IPS-18a (cell line): ENCODE measurements at regions not wholly inside any gene's neighbourhood (a gene's known extent, or its start where the extent isn't known, plus 50 kb on each side); places are given as distances from the start of the nearest gene placed in this dataset.

ENCODE experiments used
- H3K27ac ChIP-seq: one replicate; pipeline ENCODE4 v1.5.1; 2013; ENCODE audit warnings: low read length
- H3K27me3 ChIP-seq: one replicate; pipeline ENCODE4 v1.6.1; 2013; ENCODE audit warnings: mild to moderate bottlenecking, low read length; ENCODE audit not compliant: control insufficient read depth, insufficient read depth
- H3K36me3 ChIP-seq: one replicate; pipeline ENCODE4 v1.6.1; 2013; ENCODE audit warnings: low read depth, low read length; ENCODE audit not compliant: control insufficient read depth
- H3K4me1 ChIP-seq: one replicate; pipeline ENCODE4 v1.6.1; 2013; ENCODE audit warnings: low read depth, low read length; ENCODE audit not compliant: control insufficient read depth
- H3K4me3 ChIP-seq: one replicate; pipeline ENCODE4 v1.5.1; 2013; ENCODE audit warnings: low read length
- H3K9ac ChIP-seq: one replicate; pipeline ENCODE4 v1.6.1; 2013; ENCODE audit warnings: mild to moderate bottlenecking, low read length, moderate library complexity
- H3K9me3 ChIP-seq: one replicate; pipeline ENCODE4 v1.6.1; 2013; ENCODE audit warnings: low read depth, low read length; ENCODE audit not compliant: control insufficient read depth

DNA sequence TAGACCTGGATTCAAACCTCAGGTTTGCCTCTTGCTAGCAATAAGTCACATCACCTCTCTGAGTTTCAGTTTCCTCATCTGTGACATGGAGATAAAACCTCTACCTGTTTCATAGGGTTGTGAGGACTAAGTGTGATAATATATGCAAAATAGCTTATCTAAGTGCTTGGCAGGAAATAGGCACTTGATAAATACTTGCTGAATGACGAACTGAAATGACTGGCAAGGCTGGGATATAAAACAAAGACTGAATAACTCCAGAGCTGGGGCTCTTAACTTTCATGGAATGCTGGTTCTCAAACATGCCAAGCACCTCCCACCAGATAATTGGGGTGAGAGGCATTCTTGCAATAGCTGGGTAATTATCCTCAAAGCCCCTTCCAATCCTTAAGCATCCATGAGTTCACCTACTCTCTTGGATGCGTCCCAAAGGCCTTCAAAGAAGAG lies 87.6 kb downstream of the ADRB2 start:
- H3K27me3 ChIP-seq = no peaks in the 10 kb centered on the region
- H3K27ac ChIP-seq = no peak overlapping the region
- no peak overlapping the region for H3K4me3 ChIP-seq
- H3K9ac ChIP-seq = no peak overlapping the region
- no peaks in the 10 kb centered on the region for H3K9me3 ChIP-seq
- H3K4me1 ChIP-seq = peaks cover 16% of the 10 kb centered on the region
- no peaks in the 10 kb centered on the region for H3K36me3 ChIP-seq

GRCh38 chr5:148915224-148915817 lies 88.9 kb downstream of the ADRB2 start:
- H3K4me3 ChIP-seq = no peak overlapping the region
- no peaks in the 10 kb centered on the region for H3K9me3 ChIP-seq
- no peaks in the 10 kb centered on the region for H3K36me3 ChIP-seq
- no peak overlapping the region for H3K9ac ChIP-seq
- H3K27ac ChIP-seq = no peak overlapping the region
- H3K27me3 ChIP-seq = no peaks in the 10 kb centered on the region
- H3K4me1 ChIP-seq = peaks cover 16% of the 10 kb centered on the region

- Histone ChIP-seq H3K27ac (no peak overlapping the region), H3K36me3 (no peaks in the 10 kb centered on the region), H3K4me3 (no peak overlapping the region), H3K4me1 (no peaks in the 10 kb centered on the region), H3K27me3 (no peaks in the 10 kb centered on the region), H3K9ac (no peak overlapping the region), H3K9me3 (no peaks in the 10 kb centered on the region)
These were observed 94.4 kb downstream of the ADRB2 start for GRCh38 chr5:148920646-148921288.

- H3K27ac ChIP-seq = no peak overlapping the region
These were observed 94.9 kb downstream of the ADRB2 start for GRCh38 chr5:148921350-148921749.

GRCh38 chr5:148922606-148923005 lies 96.2 kb downstream of the ADRB2 start:
- Histone ChIP-seq H3K4me1 (no peaks in the 10 kb centered on the region), H3K4me3 (no peak overlapping the region), H3K27me3 (no peaks in the 10 kb centered on the region), H3K9me3 (no peaks in the 10 kb centered on the region), H3K27ac (no peak overlapping the region), H3K9ac (no peak overlapping the region), H3K36me3 (no peaks in the 10 kb centered on the region)

More at GRCh38 chr5:148921350-148921749, 94.9 kb downstream of the ADRB2 start:
- no peaks in the 10 kb centered on the region for H3K27me3 ChIP-seq
- no peaks in the 10 kb centered on the region for H3K36me3 ChIP-seq
- no peaks in the 10 kb centered on the region for H3K9me3 ChIP-seq
- no peaks in the 10 kb centered on the region for H3K4me1 ChIP-seq
- no peak overlapping the region for H3K4me3 ChIP-seq
- H3K9ac ChIP-seq = no peak overlapping the region

DNA sequence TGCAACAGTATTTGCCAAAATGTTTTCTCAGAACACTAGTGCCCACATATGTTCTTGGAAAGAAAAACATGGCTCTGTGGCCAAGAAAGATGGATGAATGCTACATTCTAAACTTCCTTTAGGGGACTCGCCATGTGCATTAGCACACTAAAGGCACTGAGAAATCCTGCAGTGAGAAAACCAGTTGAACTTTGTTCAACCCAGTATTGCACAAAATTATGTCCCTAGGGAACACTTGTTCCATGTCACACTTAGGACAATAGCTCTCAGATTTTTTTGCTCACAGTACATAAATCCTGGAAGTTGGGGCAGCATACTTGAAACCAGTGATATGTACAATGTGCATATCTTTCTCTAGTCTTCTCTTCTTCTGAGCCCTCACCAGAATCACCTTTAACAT lies 96.6 kb downstream of the ADRB2 start:
- Histone ChIP-seq H3K4me3 (no peak overlapping the region), H3K9ac (no peak overlapping the region), H3K27me3 (no peaks in the 10 kb centered on the region), H3K4me1 (no peaks in the 10 kb centered on the region), H3K36me3 (no peaks in the 10 kb centered on the region), H3K9me3 (no peaks in the 10 kb centered on the region), H3K27ac (no peak overlapping the region)

GRCh38 chr5:148924817-148925216 lies 98.4 kb downstream of the ADRB2 start:
- Histone ChIP-seq H3K4me3 (no peak overlapping the region), H3K27ac (no peak overlapping the region)

DNA sequence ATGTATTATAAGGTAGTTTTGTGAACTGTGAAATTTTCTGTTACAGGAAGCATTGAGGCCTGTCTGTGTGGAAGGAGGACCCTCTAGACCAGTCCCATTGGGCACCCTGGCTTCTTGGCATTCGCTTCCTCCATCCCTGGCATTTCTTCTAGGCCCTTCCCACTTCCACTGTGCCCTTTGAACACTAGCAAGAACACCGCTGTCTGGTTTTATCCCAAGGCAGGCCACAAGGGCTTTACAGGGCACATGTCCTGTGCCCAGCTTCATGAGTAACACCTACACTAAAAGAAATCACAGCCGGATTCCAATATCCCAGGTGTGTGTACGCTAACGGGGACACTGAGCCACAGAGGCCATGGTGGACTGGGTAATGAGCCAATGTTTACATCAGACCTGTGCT lies 99.8 kb downstream of the ADRB2 start:
- Histone ChIP-seq H3K27ac (no peak overlapping the region), H3K9me3 (no peaks in the 10 kb centered on the region), H3K27me3 (no peaks in the 10 kb centered on the region), H3K4me1 (peaks cover 11% of the 10 kb centered on the region), H3K36me3 (no peaks in the 10 kb centered on the region), H3K4me3 (no peak overlapping the region), H3K9ac (no peak overlapping the region)

More at GRCh38 chr5:148924817-148925216, 98.4 kb downstream of the ADRB2 start:
- H3K4me1 ChIP-seq = peaks cover under 1% of the 10 kb centered on the region
- H3K9me3 ChIP-seq = no peaks in the 10 kb centered on the region
- no peaks in the 10 kb centered on the region for H3K36me3 ChIP-seq
- H3K27me3 ChIP-seq = no peaks in the 10 kb centered on the region
- H3K9ac ChIP-seq = no peak overlapping the region

DNA sequence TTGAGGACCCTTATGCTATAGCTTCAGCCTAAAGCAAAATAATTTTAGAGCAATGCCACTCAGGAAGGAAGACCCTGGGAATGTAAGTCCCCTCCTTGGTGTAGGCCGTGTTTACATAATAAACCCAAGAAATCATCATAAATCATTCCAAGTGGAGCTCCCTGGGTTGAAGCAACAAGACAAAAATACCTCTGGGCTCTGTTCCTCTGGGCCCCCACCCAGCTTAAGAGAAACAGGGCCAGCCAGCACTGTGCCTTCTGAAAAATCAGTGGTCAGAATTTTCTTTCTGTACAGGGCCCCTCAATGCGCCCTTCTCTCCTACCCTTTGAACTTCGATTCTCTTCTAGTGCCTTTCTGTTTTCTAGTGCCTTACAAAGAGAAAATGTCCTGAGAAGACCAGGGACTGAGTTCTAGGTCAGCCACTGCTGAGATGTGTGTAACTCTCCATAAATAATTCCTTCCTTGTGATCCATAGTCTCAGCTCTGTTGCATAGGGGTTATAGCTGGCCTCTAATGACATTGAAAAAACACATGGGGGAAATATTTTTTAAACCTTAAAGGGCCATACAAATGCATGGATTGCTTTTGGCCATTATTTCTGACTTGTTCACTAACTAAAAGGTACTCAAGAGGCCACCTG lies 101.0 kb downstream of the ADRB2 start:
- Histone ChIP-seq H3K4me3 (no peak overlapping the region), H3K27ac (no peak overlapping the region), H3K9me3 (no peaks in the 10 kb centered on the region), H3K4me1 (peaks cover 11% of the 10 kb centered on the region), H3K36me3 (no peaks in the 10 kb centered on the region), H3K9ac (no peak overlapping the region), H3K27me3 (no peaks in the 10 kb centered on the region)

GRCh38 chr5:148928141-148928540 lies 101.7 kb downstream of the ADRB2 start:
- Histone ChIP-seq H3K27me3 (no peaks in the 10 kb centered on the region), H3K4me1 (peaks cover 11% of the 10 kb centered on the region), H3K9me3 (no peaks in the 10 kb centered on the region), H3K4me3 (no peak overlapping the region), H3K36me3 (no peaks in the 10 kb centered on the region), H3K9ac (no peak overlapping the region), H3K27ac (no peak overlapping the region)

GRCh38 chr5:148931453-148932057 lies 105.1 kb downstream of the ADRB2 start:
- Histone ChIP-seq H3K27ac (no peak overlapping the region), H3K4me3 (no peak overlapping the region), H3K9me3 (no peaks in the 10 kb centered on the region), H3K4me1 (peaks cover 11% of the 10 kb centered on the region), H3K9ac (no peak overlapping the region), H3K36me3 (no peaks in the 10 kb centered on the region), H3K27me3 (no peaks in the 10 kb centered on the region)
